ENCODE measurements at regions not wholly inside any gene's neighbourhood (a gene's known extent, or its start where the extent isn't known, plus 50 kb on each side); places are given as distances from the start of the nearest gene placed in this dataset.

DNA sequence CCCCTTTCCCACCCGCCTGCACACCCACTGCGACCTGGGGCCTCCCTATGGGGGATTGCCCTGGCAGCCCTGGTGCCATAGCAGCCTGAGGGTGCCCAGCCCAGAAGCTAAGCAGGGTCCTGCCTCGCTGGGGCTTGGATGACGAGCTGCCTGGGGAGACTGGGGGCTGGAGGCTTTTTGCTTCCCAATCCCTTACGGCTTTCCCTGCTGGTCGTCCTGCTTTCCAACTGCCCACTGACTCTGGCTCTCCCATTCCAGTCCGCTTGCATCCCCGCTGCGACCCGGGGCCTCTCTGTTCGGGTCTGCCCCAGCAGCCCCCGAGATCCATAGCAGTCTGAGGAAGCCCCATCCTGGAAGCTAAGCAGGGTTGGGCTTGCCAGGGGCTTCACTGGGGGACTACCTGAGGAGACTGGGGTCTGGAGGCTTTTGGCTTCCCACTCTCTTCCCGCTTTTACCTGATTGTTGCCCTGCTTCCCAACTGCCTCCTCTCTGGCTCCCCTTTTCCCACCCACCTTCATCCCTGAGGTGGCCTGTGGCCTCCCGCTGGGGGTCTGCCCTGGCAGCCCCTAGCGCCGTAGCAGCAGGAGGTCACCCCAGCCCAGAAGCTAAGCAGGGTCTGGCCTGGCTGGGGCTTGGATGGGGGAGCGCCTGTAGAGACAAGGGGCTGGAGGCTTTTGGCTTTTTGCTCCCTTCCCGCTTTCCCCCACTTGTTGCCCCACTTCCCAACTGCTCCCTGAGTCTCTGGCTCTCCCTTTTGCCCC is 2292.8 kb downstream of the TP53TG3F start:
- in situ Hi-C loops (cut with MboI; ENCODE audit: low pct_unique_long_range_greater_than_20kb in 2 of 9, low sequenced_read_pairs in 9 of 9, unreplicated experiment in 9 of 9) = no loop called here
- 17 to 100% (median 45%) methylated on average over 1 to 4 of the region's 18 CpGs; no CpG with 5 or more reads in 3 of the 10 experiments for WGBS, 10 experiments
- H3K4me3 ChIP-seq = no peak overlapping the region
- H3K27ac ChIP-seq = no peak overlapping the region
- H3K4me1 ChIP-seq (replicated peaks in 1 of 2) = no peaks in the 10 kb centered on the region
- no peak for ATAC-seq (replicated peaks in 6 of 8)

DNA sequence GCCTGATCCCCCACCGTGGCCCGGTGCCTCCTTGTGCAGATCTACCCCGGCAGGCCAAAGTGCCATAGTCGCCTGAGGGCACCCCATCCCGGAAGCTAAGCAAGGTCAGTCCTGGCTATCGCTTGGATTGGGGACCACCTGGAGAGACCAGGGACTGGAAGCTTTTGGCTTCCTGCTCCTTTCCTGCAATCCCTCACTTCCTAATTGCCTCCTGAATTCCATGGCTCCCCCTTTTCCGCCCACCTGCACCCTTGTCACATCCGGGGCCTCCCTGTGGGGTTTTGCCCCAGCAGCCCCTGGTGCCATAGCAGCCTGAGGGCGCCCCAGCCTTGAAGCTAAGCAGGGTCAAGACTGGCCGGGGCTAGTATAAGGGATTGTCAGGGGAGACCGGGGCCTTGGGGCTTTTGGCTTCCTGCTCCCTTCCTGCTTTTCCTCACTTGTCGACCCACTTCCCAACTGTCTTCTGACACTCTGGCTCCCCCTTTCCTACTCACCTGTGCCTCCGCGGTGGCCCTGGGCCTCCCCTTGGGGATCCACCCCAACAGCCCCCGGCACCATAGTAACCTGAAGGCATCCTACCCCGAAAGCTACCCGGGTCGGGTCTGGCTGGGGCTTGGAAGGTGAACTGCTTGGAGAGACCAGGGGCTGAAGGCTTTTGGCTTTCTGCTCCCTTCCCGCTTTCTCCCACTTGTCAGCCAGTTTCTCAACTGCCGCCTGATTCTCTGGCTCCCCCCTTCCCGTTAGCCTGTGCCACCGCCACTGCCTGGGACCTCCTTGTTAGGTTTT is 2293.6 kb downstream of the TP53TG3F start:
- in situ Hi-C loops (cut with MboI; ENCODE audit: low pct_unique_long_range_greater_than_20kb in 2 of 9, low sequenced_read_pairs in 9 of 9, unreplicated experiment in 9 of 9) = no loop called here
- whole genome bisulfite sequencing, 10 experiments = 36 to 100% (median 62%) methylated on average over 1 to 8 of the region's 22 CpGs; no CpG with 5 or more reads in 2 of the 10 experiments
- no peak for ATAC-seq (replicated peaks in 6 of 8)

GRCh38 chr16:35753559-35754390 is 2294.4 kb downstream of the TP53TG3F start:
- in situ Hi-C loops (cut with MboI; ENCODE audit: low pct_unique_long_range_greater_than_20kb in 2 of 9, low sequenced_read_pairs in 9 of 9, unreplicated experiment in 9 of 9) = no loop called here
- ATAC-seq (replicated peaks in 6 of 8) = no peak
- H3K4me1 ChIP-seq (replicated peaks in 1 of 2) = no peaks in the 10 kb centered on the region
- no peak overlapping the region for H3K27ac ChIP-seq
- no peak overlapping the region for H3K4me3 ChIP-seq
- WGBS, 10 experiments = 44 to 80% (median 45%) methylated on average over 2 to 3 of the region's 12 CpGs; no CpG with 5 or more reads in 7 of the 10 experiments

More for the DNA sequence above, 2293.6 kb downstream of the TP53TG3F start:
- Histone ChIP-seq H3K4me1 (replicated peaks in 1 of 2) (no peaks in the 10 kb centered on the region), H3K4me3 (no peak overlapping the region), H3K27ac (no peak overlapping the region)

DNA sequence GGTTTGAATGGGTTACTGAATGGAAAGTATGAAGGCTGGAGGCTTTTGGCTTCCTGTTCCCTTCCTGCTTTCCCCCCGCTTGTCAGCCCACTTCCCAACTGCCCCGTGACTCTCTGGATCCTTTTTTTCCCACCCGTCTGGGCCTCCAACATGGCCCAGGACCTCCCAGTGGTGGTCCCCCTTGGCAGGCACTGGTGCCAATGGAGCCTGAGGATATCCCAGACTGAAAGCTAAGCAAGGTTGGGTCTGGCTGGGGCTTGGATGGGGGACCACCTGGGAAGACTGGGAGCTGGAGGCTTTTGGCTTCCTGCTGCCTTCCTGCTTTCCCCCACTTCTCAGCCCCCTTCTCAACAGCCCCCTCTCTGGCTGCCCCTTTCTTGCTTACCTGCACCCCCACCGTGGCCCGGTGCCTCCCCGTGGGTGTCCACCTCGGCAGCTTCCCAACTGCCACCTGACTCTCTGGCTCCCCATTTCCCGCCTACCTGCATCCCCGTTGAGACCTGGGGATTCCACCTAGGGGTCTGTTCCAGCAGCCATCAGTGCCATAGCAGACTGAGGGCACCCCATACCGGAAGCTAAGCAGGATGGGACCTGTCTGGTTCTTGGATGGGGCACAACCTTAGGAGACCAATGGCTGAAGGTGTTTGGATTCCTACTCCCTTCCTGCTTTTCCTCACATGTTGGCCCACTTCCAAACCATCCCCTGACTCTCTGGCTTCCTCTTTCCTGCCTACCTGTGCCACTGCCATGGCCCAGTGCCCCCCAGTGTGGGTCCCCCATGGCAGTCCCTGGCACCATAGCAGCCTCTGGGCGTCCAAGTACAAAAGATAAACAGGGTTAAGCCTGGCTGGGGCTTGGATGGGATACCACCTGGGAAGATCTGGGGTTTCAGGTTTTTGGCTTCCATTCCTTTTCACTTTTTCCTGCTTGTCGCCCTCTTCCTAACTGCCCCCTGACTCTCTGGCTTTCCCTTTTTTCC is 2295.3 kb downstream of the TP53TG3F start:
- Histone ChIP-seq H3K4me1 (replicated peaks in 1 of 2) (no peaks in the 10 kb centered on the region), H3K4me3 (no peak overlapping the region), H3K27ac (no peak overlapping the region)
- ATAC-seq (replicated peaks in 6 of 8) = no peak
- in situ Hi-C loops (cut with MboI; ENCODE audit: low pct_unique_long_range_greater_than_20kb in 2 of 9, low sequenced_read_pairs in 9 of 9, unreplicated experiment in 9 of 9) = no loop called here
- 0 to 82% (median 20%) methylated on average over 1 to 3 of the region's 12 CpGs; no CpG with 5 or more reads in 1 of the 10 experiments for WGBS, 10 experiments

DNA sequence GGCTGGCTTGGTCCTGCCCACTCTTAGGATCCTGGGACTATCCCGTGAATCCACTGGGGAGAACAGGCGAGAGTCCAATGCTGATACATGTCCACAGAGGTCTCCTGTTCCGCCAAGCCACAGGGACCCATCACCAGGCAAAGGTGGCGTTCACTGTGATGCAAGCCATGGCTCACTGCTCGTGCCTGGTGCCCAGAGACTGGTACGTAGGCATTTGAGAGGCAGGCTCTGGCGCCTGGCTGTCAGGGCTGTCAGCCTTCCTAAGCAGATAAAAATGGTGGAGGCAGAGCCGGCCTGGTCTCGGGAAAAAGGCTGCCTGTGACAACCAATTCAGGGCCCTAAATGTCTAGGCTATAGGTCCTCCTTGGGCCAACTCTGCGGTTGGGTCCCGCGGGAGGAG is 2329.0 kb downstream of the TP53TG3F start:
- ATAC-seq (replicated peaks in 6 of 8) = no peak
- in situ Hi-C loops (cut with MboI; ENCODE audit: low pct_unique_long_range_greater_than_20kb in 2 of 9, low sequenced_read_pairs in 9 of 9, unreplicated experiment in 9 of 9) = no loop called here
- Histone ChIP-seq H3K4me3 (no peak overlapping the region), H3K4me1 (replicated peaks in 1 of 2) (no peaks in the 10 kb centered on the region), H3K27ac (no peak overlapping the region)
- 0 to 37% (median 13%) methylated on average over 1 to 10 of the region's 12 CpGs; no CpG with 5 or more reads in 5 of the 10 experiments for WGBS, 10 experiments

GRCh38 chr16:35792516-35793285 is 2333.3 kb downstream of the TP53TG3F start:
- Histone ChIP-seq H3K4me1 (replicated peaks in 1 of 2) (no peaks in the 10 kb centered on the region), H3K27ac (no peak overlapping the region), H3K4me3 (no peak overlapping the region)
- ATAC-seq (replicated peaks in 6 of 8) = no peak
- whole genome bisulfite sequencing, 10 experiments = 0 to 89% (median 51%) methylated on average over 1 to 15 of the region's 25 CpGs; no CpG with 5 or more reads in 2 of the 10 experiments
- in situ Hi-C loops (cut with MboI; ENCODE audit: low pct_unique_long_range_greater_than_20kb in 2 of 9, low sequenced_read_pairs in 9 of 9, unreplicated experiment in 9 of 9) = no loop called here

- ATAC-seq (replicated peaks in 6 of 8) = no peak
Observed at GRCh38 chr16:35793601-35794000, 2334.2 kb downstream of the TP53TG3F start.

DNA sequence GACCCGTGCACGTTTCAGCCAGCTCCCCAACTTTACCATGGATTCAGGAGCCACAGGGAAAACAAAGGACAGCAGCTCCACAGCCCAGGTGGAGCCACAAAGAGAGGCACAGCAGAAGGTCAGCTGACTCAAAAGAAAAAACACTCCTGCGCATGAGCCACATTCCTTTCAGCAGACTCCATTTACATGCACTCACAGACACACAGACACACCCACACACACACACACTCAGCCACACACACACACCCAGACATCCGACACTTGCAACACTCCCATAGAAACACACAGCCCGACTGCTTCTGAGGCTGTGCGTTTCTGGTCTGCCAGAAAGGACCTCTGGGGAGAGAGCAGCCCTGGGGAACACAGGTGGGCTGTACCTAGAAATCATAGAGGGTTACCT is 2335.5 kb downstream of the TP53TG3F start:
- ATAC-seq (replicated peaks in 6 of 8) = peak in 2 of 8 experiments; percentile 86 to 92
- WGBS, 10 experiments = 18 to 71% (median 20%) methylated on average over 1 to 5 of the region's 6 CpGs; no CpG with 5 or more reads in 5 of the 10 experiments

More at GRCh38 chr16:35793601-35794000, 2334.2 kb downstream of the TP53TG3F start:
- WGBS, 10 experiments = 0 to 20% (median 13%) methylated on average over 1 to 3 of the region's 3 CpGs; no CpG with 5 or more reads in 6 of the 10 experiments
- Histone ChIP-seq H3K4me1 (replicated peaks in 1 of 2) (no peaks in the 10 kb centered on the region), H3K4me3 (no peak overlapping the region), H3K27ac (no peak overlapping the region)
- in situ Hi-C loops (cut with MboI; ENCODE audit: low pct_unique_long_range_greater_than_20kb in 2 of 9, low sequenced_read_pairs in 9 of 9, unreplicated experiment in 9 of 9) = no loop called here

DNA sequence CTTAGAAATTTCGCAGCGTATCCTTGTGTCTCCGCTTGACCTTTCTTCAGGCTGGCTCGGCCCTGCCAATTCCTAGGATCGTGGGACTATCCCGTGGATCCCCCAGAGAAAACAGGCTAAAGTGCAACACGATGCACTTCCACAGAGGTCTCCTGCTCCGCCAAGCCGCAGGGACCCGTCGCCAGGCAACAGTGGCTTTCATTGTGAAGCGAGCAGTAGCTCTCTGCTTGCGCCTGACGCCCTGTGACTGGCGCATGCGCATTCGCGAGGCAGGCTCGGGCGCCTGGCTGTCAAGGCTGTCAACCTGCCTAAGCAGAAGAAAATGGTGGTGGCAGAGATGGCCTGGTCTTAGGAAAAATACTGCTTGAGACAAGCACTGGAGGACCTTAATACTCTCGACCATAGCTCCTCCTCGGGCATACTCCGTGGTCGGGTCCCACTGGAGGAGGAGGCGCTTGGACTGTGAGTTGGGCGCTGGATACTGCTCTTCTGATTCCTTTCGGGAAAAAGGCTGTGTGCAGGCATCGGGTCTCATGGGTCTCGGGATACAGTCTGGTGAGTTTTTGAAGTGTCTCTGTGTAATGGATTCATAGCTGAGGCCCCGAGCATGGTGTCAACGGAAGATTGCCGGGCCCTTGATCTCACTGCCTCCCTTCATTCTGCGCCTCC is 2336.1 kb downstream of the TP53TG3F start:
- Histone ChIP-seq H3K27ac (no peak overlapping the region), H3K4me1 (replicated peaks in 1 of 2) (no peaks in the 10 kb centered on the region), H3K4me3 (no peak overlapping the region)
- 12 to 80% (median 61%) methylated on average over 2 to 16 of the region's 33 CpGs; no CpG with 5 or more reads in 2 of the 10 experiments for WGBS, 10 experiments
- peak in 1 of 8 experiments; percentile 58 for ATAC-seq (replicated peaks in 6 of 8)
- in situ Hi-C loops (cut with MboI; ENCODE audit: low pct_unique_long_range_greater_than_20kb in 2 of 9, low sequenced_read_pairs in 9 of 9, unreplicated experiment in 9 of 9) = no loop called here

More for the DNA sequence above, 2335.5 kb downstream of the TP53TG3F start:
- H3K4me1 ChIP-seq (replicated peaks in 1 of 2) = no peaks in the 10 kb centered on the region
- in situ Hi-C loops (cut with MboI; ENCODE audit: low pct_unique_long_range_greater_than_20kb in 2 of 9, low sequenced_read_pairs in 9 of 9, unreplicated experiment in 9 of 9) = no loop called here
- H3K27ac ChIP-seq = no peak overlapping the region
- no peak overlapping the region for H3K4me3 ChIP-seq

DNA sequence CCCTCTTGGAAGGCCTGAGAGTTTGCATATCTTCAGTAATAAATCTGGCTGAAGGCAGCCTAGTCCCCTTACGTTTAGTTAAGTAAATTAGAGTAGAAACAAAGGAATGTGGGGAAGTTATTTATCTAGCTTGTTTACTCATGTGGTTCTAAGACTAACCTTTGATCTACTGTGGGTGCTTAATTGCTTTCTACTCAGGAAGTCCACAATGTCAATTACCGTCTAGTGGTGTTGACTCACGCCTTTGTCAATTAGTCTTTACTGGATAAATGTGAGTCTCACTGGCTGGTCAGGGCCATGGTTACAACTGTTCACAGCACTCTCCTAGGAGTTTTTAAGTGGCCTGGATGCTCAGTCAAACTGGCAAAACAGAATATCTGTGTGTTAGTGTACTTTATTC is 2338.4 kb downstream of the TP53TG3F start:
- no peaks in the 10 kb centered on the region for H3K4me1 ChIP-seq (replicated peaks in 1 of 2)
- H3K4me3 ChIP-seq = no peak overlapping the region
- no peak overlapping the region for H3K27ac ChIP-seq
- WGBS, 10 experiments = 11 to 47% (median 20%) methylated on average over 1 to 3 of the region's 3 CpGs; no CpG with 5 or more reads in 2 of the 10 experiments
- ATAC-seq (replicated peaks in 6 of 8) = no peak
- in situ Hi-C loops (cut with MboI; ENCODE audit: low pct_unique_long_range_greater_than_20kb in 2 of 9, low sequenced_read_pairs in 9 of 9, unreplicated experiment in 9 of 9) = no loop called here

DNA sequence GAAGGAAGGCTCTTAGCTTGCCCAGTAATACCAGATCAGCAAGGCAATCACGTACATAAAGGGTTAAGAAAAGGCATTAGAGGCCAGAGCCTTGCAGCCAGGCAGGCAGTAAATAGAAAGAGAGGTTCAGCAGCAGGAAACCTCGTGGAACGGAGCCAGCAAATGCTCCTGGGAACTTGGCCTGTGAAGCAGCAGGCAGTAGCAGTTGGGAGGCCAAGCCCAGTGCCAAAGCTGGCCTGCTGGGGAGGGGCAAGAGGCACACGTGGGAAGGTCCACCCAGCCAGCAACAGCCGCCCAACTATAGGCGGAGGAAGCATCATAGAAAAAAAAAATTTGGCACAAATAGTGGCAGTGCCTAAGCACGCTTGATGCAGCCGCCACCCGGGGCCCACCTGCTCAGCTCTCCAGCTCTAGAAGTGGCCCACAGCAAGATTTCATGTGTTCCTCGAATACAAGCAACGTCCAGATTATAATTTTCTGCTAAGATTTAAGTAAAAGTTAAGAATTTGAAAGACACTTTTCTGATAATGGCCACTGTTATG is 2339.5 kb downstream of the TP53TG3F start:
- ATAC-seq (replicated peaks in 6 of 8) = peak in 2 of 8 experiments; percentile 40 to 73
- 14 to 56% (median 33%) methylated on average over 4 to 9 of the region's 11 CpGs; no CpG with 5 or more reads in 3 of the 10 experiments for WGBS, 10 experiments
- no peak overlapping the region for H3K4me3 ChIP-seq
- in situ Hi-C loops (cut with MboI; ENCODE audit: low pct_unique_long_range_greater_than_20kb in 2 of 9, low sequenced_read_pairs in 9 of 9, unreplicated experiment in 9 of 9) = no loop called here
- no peaks in the 10 kb centered on the region for H3K4me1 ChIP-seq (replicated peaks in 1 of 2)
- no peak overlapping the region for H3K27ac ChIP-seq

All from motor neuron (in vitro differentiated cells).